GM12864 (cell line): ENCODE measurements at regions not wholly inside any gene's neighbourhood (a gene's known extent, or its start where the extent isn't known, plus 50 kb on each side); places are given as distances from the start of the nearest gene placed in this dataset.

Source experiments
- DNase-seq: peaks from one replicate; pipeline ENCODE4 v3.0.0-alpha.2; 2011; ENCODE audit warnings: low read depth
- H3K4me3 ChIP-seq: 2 replicates; pipeline ENCODE4 v1.5.1; 2011; ENCODE audit warnings: mild to moderate bottlenecking, low read depth, low read length, control low read depth
- TF ChIP-seq, protein P1 (sequence below): IDR thresholded peaks from 2 replicates; pipeline ENCODE4 v1.5.1; 2011; ENCODE audit warnings: low read depth, mild to moderate bottlenecking, moderate library complexity, low read length, control low read depth, inconsistent platforms; ENCODE audit errors: missing control alignments

DNA sequence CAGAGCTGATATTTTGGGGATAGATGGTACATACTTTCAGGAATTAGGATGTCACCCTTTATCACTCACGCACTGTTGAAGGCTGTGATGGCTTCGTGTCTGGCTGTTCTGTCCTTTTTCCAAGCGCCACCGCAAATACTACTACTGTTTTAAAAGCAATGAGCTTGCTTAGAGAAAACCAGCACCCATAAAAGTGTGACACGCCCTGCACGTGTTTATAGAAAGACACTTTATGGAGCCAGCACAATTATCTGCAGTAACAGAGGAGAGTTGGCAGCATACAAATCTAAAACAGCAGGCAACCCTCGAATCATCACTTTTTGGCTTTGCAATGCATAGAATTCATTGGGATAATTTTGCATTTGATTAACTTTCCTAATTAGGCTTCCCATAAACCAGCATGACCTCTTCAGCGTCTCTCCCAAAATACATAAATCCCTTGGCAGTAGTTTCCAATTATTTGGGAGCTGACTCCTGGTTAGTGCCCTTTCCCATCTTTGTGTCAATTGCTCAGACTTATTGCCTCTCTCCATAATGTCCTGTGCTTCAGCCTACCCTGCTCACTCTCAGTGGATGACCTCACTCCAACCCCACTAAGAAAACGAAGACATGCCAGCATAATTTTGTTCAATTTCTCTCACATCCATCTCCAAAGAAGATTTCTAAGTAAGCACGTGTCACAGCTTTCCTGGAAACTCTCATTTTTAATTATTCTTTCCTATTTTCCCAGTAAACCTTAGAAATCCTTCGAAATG, 118.7 kb upstream of the LARGE1 start:
- no peak for DNase-seq
- no peak overlapping the region for H3K4me3 ChIP-seq

DNA sequence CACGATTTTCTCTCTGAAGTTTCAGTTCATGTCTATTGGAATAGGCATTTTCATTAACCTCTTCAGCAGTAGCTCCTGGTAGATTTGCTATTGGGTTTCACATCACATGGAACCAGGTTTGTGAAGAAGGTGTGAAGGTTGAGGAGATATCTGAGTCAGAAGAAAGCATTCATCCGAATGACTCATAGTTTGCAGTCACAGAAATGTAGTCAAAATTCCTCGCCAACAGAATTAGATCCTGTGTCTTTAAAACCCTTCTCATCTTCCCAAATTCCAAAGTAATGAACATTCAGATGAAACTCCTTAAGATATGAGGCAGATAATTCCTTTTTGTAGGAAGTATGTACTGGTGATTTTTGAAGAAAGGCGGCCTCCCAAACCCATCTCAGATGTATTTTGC, 125.0 kb upstream of the LARGE1 start:
- TF ChIP-seq, protein P1, sequence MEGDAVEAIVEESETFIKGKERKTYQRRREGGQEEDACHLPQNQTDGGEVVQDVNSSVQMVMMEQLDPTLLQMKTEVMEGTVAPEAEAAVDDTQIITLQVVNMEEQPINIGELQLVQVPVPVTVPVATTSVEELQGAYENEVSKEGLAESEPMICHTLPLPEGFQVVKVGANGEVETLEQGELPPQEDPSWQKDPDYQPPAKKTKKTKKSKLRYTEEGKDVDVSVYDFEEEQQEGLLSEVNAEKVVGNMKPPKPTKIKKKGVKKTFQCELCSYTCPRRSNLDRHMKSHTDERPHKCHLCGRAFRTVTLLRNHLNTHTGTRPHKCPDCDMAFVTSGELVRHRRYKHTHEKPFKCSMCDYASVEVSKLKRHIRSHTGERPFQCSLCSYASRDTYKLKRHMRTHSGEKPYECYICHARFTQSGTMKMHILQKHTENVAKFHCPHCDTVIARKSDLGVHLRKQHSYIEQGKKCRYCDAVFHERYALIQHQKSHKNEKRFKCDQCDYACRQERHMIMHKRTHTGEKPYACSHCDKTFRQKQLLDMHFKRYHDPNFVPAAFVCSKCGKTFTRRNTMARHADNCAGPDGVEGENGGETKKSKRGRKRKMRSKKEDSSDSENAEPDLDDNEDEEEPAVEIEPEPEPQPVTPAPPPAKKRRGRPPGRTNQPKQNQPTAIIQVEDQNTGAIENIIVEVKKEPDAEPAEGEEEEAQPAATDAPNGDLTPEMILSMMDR = no peak
- DNase-seq = no peak
- H3K4me3 ChIP-seq = no peak overlapping the region

More for the DNA sequence above, 118.7 kb upstream of the LARGE1 start:
- TF ChIP-seq, protein P1 = no peak

DNA sequence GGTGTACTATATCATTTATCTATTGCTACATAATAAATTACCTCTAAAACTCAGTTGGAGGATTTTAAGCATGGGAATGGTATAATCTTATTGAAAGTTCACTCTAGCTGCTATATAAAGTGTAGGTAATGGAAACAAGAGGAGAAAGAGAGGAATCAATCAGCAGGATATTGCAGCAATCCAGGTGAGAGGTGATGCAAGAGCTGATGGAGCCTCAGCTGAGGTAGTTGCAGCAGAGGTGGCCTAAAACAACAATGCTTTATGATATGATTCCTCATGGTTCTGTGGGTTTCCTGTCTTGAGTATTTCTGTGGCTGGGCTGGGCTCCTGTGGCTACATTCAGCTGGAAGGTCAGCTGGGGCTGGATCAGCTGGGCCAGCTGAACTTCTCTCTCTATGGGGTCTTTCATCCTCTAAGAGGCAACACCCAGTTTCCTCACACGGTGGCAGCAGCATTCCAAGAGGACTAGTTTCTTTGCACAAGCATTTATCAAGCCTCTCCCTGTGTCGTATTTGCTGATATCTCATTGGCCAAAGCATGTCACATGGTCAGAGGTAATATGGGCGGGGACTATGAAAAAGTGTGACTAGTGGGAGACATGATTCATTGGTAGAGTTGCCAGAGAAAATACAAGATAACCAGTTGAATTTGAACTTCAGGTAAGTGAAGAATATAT, 135.4 kb upstream of the LARGE1 start:
- peak; percentile 0 for DNase-seq
- no peak overlapping the region for H3K4me3 ChIP-seq
- TF ChIP-seq, protein P1 = no peak

DNA sequence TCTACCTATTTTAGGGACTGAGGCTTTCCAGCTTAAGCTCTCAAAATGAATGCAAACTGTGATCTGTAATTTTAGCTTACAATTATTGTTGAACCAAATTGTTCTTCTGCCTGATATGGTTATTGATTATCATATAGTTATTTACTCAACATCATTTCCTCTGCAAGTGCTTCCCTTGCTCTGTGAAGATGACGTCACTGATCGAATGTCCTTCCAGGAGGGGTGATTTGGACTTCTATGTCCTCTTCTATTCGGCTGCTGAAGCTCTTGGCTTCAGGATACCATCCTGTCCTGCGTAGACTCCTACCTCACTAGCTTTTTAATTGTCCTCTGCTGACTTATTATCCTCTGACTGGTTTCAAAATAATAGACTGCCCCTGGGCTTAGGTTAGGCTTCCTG, 137.4 kb upstream of the LARGE1 start:
- no peak for DNase-seq
- TF ChIP-seq, protein P1 = no peak
- no peak overlapping the region for H3K4me3 ChIP-seq

DNA sequence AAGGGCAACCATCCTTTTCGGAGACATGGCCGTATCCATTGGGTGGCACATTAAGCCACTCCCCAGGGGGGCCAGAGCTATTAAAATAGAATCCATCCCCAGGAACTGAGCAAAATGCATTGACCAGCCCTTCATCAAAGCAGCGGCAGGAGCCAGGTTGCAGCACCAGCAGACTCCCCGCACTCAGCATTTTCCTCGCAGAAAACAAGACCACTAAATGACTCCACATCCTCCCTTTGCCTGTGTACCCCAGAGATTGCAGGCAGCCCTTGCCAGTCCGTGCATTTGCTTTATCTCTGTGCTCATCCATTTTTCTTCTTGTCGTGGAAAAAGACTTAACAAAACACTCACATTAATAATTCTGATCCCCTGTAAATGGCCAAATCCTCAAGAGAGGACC, 144.4 kb upstream of the LARGE1 start:
- no peak for DNase-seq
- TF ChIP-seq, protein P1 = no peak
- no peak overlapping the region for H3K4me3 ChIP-seq

DNA sequence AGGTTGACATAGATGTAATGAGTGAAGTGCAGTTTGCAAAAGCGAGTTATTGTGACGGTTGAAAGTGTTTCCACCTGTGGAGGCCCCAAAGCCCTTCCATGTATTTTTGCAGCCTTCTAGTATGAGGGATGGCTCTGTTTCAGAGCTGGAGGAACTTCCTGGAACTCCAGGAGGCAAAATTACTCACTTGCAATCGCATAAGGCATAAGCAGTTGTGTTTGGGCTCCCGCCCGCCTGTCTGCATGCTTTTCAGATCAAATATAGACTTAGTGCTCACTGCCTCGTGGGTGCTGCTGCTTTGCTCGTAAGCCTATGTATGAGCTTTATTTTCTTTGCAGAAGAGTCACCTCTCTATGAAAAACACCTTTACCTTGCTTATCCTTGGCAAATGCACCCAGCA, 146.8 kb upstream of the LARGE1 start:
- no peak for DNase-seq
- H3K4me3 ChIP-seq = no peak overlapping the region
- TF ChIP-seq, protein P1 = no peak

DNA sequence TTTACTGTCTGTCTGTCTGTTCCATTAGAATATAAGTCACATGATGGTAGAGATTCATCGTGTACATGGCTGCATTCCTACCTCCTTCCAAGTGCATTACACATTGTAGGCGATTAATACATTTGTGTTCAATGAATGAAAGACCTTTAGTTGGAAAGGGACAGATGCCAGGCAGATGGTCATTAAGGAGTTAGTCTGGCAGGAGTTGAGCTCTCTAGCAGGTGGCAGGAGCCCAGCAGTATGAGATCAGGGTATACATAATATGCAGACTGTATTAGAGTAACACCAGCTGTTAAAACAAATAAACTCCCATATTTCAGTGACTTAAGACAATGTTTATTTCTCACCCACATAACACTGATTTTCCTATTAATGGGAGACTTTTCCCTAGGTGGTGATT, 147.7 kb upstream of the LARGE1 start:
- TF ChIP-seq, protein P1 = no peak
- H3K4me3 ChIP-seq = no peak overlapping the region
- no peak for DNase-seq
